WTC11 (cell line): ENCODE measurements at regions not wholly inside any gene's neighbourhood (a gene's known extent, or its start where the extent isn't known, plus 50 kb on each side); places are given as distances from the start of the nearest gene placed in this dataset.

ENCODE experiments used
- ATAC-seq: fragments of 200-7000 bp; cut with Tn5 transposase; 2 replicates; pipeline ENCODE4 v1.10.0; 2021; ENCODE audit warnings: mild to moderate bottlenecking, moderate library complexity
- CTCF ChIA-PET: fragments of 300-600 bp; sonication (Branson Sonifier 250); formaldehyde crosslinking; loops from one replicate; lab custom pipeline; 2021; ENCODE audit warnings: antibody characterized with exemption; lab: Charles Lee
- POLR2A ChIA-PET: fragments of 350-600 bp; sonication (Branson Sonifier 250); formaldehyde crosslinking; loops from one replicate; lab custom pipeline; 2021; ENCODE audit warnings: antibody characterized with exemption; lab: Charles Lee
- DNase-seq: peaks from one replicate; pipeline ENCODE4 v3.0.0; 2021; ENCODE audit warnings: low spot score
- H3K27ac Mint-ChIP-seq: 2 replicates; pipeline ENCODE4 v1.8.0; 2021; ENCODE audit warnings: mixed read lengths
- H3K27me3 Mint-ChIP-seq: 2 replicates; pipeline ENCODE4 v1.8.0; 2021; ENCODE audit warnings: low read depth, mild to moderate bottlenecking, moderate library complexity, mixed read lengths
- H3K36me3 Mint-ChIP-seq: 2 replicates; pipeline ENCODE4 v1.8.0; 2021; ENCODE audit warnings: mixed read lengths
- H3K4me1 Mint-ChIP-seq: 2 replicates; pipeline ENCODE4 v1.8.0; 2022; ENCODE audit warnings: mixed read lengths
- H3K4me3 Mint-ChIP-seq: 2 replicates; pipeline ENCODE4 v1.8.0; 2021; ENCODE audit warnings: mild to moderate bottlenecking, moderate library complexity, mixed read lengths
- H3K9me3 Mint-ChIP-seq: 2 replicates; pipeline ENCODE4 v1.8.0; 2021; ENCODE audit warnings: mixed read lengths
- ATF1 ChIP-seq: sonication (generic); formaldehyde crosslinking; IDR thresholded peaks from 2 replicates; pipeline ENCODE4 v1.8.1; 2023; ENCODE audit warnings: mild to moderate bottlenecking, moderate library complexity, missing genetic modification reagents
- GABPB1 ChIP-seq: sonication (generic); formaldehyde crosslinking; IDR thresholded peaks from 2 replicates; pipeline ENCODE4 v1.8.1; 2023; ENCODE audit warnings: mild to moderate bottlenecking, missing genetic modification reagents
- IRF2 ChIP-seq: sonication (generic); formaldehyde crosslinking; IDR thresholded peaks from 2 replicates; pipeline ENCODE4 v1.8.0; 2022; ENCODE audit warnings: low read depth, missing genetic modification reagents, borderline replicate concordance
- MXD4 ChIP-seq: fragments of 250-450 bp; sonication (Bioruptor Pico); IDR thresholded peaks from 2 replicates; pipeline ENCODE4 v1.8.0; 2021; ENCODE audit warnings: mild to moderate bottlenecking, moderate library complexity, borderline replicate concordance
- NFATC4 ChIP-seq: fragments of 250-450 bp; sonication (Bioruptor Pico); IDR thresholded peaks from 2 replicates; pipeline ENCODE4 v1.9.0; 2021; ENCODE audit warnings: mild to moderate bottlenecking
- ZNF138 ChIP-seq: sonication (generic); formaldehyde crosslinking; conservative IDR thresholded peaks from 2 replicates; pipeline ENCODE4 v1.8.1; 2022; ENCODE audit warnings: mild to moderate bottlenecking, moderate library complexity, missing genetic modification reagents
- ZNF219 ChIP-seq: sonication (generic); formaldehyde crosslinking; IDR thresholded peaks from 2 replicates; pipeline ENCODE4 v1.8.0; 2023; ENCODE audit warnings: missing genetic modification reagents, mild to moderate bottlenecking, borderline replicate concordance
- TF ChIP-seq, protein P1 (sequence below): sonication (generic); formaldehyde crosslinking; IDR thresholded peaks from 2 replicates; pipeline ENCODE4 v1.8.1; 2023; ENCODE audit warnings: mild to moderate bottlenecking, missing genetic modification reagents, moderate library complexity
- TF ChIP-seq, protein P2 (sequence below): sonication (generic); formaldehyde crosslinking; IDR thresholded peaks from 2 replicates; pipeline ENCODE4 v1.8.0; 2022; ENCODE audit warnings: mild to moderate bottlenecking, missing genetic modification reagents
- TF ChIP-seq, protein P3 (sequence below): fragments of 250-450 bp; sonication (Bioruptor Pico); IDR thresholded peaks from 2 replicates; pipeline ENCODE4 v2.1.2; 2022; ENCODE audit warnings: mild to moderate bottlenecking, moderate library complexity
- TF ChIP-seq, protein P4 (sequence below): sonication (generic); formaldehyde crosslinking; IDR thresholded peaks from 2 replicates; pipeline ENCODE4 v1.8.0; 2023; ENCODE audit warnings: missing genetic modification reagents
- TF ChIP-seq, protein P5 (sequence below): sonication (generic); formaldehyde crosslinking; IDR thresholded peaks from 2 replicates; pipeline ENCODE4 v1.8.1; 2023; ENCODE audit warnings: mild to moderate bottlenecking, missing genetic modification reagents
- TF ChIP-seq, protein P6 (sequence below): fragments of 200-600 bp; IDR thresholded peaks from 2 replicates; pipeline ENCODE4 v1.8.0; 2022; ENCODE audit warnings: antibody characterized with exemption
- TF ChIP-seq, protein P7 (sequence below): sonication (generic); formaldehyde crosslinking; IDR thresholded peaks from 2 replicates; pipeline ENCODE4 v1.8.1; 2023; ENCODE audit warnings: mild to moderate bottlenecking, missing genetic modification reagents, moderate library complexity
- TF ChIP-seq, protein P8 (sequence below): fragments of 250-450 bp; sonication (Bioruptor Pico); IDR thresholded peaks from 2 replicates; pipeline ENCODE4 v1.9.0; 2021; ENCODE audit warnings: mild to moderate bottlenecking, borderline replicate concordance

DNA sequence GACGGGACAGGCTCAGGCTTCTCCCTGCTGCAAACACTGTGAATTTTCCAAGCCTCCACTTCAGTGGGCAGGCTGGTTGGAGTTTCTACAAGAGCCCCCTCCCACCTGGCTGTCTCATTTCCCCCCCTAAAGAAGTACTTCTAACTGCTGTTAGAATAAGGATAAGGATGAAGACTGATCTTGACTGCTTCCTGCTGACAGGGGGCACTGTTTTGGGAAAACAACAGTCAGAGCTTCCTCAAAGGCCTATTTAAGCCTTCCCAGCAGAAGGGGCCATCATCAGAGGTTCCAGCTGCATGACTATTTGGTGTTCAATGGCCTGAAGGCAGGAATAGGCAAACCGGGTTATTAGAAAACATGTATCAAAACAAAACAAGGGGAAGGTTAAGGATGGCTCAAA is 1162.8 kb downstream of the DSC3 start:
- TF ChIP-seq IRF2 (CRISPR knock-in tag) (no peak), ZNF219 (CRISPR knock-in tag) (no peak)
- TF ChIP-seq, protein P1, sequence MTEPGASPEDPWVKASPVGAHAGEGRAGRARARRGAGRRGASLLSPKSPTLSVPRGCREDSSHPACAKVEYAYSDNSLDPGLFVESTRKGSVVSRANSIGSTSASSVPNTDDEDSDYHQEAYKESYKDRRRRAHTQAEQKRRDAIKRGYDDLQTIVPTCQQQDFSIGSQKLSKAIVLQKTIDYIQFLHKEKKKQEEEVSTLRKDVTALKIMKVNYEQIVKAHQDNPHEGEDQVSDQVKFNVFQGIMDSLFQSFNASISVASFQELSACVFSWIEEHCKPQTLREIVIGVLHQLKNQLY (CRISPR knock-in tag) = no peak
- TF ChIP-seq, protein P2, sequence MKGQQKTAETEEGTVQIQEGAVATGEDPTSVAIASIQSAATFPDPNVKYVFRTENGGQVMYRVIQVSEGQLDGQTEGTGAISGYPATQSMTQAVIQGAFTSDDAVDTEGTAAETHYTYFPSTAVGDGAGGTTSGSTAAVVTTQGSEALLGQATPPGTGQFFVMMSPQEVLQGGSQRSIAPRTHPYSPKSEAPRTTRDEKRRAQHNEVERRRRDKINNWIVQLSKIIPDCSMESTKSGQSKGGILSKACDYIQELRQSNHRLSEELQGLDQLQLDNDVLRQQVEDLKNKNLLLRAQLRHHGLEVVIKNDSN = no peak
- TF ChIP-seq, protein P3, sequence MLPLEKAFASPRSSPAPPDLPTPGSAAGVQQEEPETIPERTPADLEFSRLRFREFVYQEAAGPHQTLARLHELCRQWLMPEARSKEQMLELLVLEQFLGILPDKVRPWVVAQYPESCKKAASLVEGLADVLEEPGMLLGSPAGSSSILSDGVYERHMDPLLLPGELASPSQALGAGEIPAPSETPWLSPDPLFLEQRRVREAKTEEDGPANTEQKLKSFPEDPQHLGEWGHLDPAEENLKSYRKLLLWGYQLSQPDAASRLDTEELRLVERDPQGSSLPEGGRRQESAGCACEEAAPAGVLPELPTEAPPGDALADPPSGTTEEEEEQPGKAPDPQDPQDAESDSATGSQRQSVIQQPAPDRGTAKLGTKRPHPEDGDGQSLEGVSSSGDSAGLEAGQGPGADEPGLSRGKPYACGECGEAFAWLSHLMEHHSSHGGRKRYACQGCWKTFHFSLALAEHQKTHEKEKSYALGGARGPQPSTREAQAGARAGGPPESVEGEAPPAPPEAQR (CRISPR knock-in tag) = no peak
- TF ChIP-seq, protein P4, sequence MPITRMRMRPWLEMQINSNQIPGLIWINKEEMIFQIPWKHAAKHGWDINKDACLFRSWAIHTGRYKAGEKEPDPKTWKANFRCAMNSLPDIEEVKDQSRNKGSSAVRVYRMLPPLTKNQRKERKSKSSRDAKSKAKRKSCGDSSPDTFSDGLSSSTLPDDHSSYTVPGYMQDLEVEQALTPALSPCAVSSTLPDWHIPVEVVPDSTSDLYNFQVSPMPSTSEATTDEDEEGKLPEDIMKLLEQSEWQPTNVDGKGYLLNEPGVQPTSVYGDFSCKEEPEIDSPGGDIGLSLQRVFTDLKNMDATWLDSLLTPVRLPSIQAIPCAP (CRISPR knock-in tag) = no peak
- H3K4me1 Mint-ChIP-seq = peaks cover 10% of the 10 kb centered on the region
- POLR2A ChIA-PET = no interaction called here
- peaks cover 31% of the 10 kb centered on the region for H3K9me3 Mint-ChIP-seq
- H3K27ac Mint-ChIP-seq = no peak overlapping the region
- CTCF ChIA-PET = interaction anchor here (0.6 to 0.9 kb wide), 4 partner anchors 11 to 1010 kb away, joined by 3 to 4 read pairs (median 3); no protein-coding TSS in a partner anchor
- DNase-seq (peak; percentile 23), ATAC-seq (peak; percentile 83)
- peaks cover 16% of the 10 kb centered on the region for H3K36me3 Mint-ChIP-seq
- no peak overlapping the region for H3K4me3 Mint-ChIP-seq
- peaks cover 10% of the 10 kb centered on the region for H3K27me3 Mint-ChIP-seq

DNA sequence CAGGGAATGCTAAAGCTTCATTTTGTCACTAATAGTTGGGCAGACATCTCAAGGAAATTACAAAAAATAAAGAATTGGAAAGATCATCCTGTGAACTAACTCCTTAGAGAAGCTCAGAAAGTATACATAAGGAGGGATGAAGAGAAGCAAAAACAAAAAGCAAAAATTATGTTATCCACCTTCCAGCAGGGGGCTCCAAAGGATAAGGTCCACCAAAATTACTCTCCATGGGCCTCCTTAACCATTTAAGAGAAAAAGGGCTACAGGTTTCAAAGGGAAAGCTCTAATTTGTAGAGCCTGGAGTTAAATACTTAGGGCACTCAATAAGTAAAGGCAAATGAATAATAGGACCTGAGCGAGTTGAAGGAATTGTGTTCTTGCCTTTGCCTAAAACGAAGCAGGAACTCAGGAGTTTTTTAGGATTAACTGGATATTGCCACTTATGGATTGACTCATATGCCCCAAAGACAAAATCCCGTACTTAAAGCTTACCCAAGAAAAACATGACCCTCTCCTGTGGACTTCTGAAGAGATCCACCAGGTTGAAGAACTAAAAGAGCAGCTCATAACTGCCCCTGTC is 1167.9 kb downstream of the DSC3 start:
- Mint-ChIP-seq H3K4me3 (no peak overlapping the region), H3K36me3 (peaks cover 16% of the 10 kb centered on the region), H3K27me3 (peaks cover 10% of the 10 kb centered on the region), H3K9me3 (peaks cover 27% of the 10 kb centered on the region), H3K4me1 (peaks cover 8% of the 10 kb centered on the region), H3K27ac (no peak overlapping the region)
- DNase-seq = peak; percentile 14
- peak; percentile 60 for ATAC-seq
- TF ChIP-seq, protein P5, sequence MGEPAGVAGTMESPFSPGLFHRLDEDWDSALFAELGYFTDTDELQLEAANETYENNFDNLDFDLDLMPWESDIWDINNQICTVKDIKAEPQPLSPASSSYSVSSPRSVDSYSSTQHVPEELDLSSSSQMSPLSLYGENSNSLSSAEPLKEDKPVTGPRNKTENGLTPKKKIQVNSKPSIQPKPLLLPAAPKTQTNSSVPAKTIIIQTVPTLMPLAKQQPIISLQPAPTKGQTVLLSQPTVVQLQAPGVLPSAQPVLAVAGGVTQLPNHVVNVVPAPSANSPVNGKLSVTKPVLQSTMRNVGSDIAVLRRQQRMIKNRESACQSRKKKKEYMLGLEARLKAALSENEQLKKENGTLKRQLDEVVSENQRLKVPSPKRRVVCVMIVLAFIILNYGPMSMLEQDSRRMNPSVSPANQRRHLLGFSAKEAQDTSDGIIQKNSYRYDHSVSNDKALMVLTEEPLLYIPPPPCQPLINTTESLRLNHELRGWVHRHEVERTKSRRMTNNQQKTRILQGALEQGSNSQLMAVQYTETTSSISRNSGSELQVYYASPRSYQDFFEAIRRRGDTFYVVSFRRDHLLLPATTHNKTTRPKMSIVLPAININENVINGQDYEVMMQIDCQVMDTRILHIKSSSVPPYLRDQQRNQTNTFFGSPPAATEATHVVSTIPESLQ = no peak
- TF ChIP-seq, protein P6, sequence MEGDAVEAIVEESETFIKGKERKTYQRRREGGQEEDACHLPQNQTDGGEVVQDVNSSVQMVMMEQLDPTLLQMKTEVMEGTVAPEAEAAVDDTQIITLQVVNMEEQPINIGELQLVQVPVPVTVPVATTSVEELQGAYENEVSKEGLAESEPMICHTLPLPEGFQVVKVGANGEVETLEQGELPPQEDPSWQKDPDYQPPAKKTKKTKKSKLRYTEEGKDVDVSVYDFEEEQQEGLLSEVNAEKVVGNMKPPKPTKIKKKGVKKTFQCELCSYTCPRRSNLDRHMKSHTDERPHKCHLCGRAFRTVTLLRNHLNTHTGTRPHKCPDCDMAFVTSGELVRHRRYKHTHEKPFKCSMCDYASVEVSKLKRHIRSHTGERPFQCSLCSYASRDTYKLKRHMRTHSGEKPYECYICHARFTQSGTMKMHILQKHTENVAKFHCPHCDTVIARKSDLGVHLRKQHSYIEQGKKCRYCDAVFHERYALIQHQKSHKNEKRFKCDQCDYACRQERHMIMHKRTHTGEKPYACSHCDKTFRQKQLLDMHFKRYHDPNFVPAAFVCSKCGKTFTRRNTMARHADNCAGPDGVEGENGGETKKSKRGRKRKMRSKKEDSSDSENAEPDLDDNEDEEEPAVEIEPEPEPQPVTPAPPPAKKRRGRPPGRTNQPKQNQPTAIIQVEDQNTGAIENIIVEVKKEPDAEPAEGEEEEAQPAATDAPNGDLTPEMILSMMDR = peak; percentile 66
- ChIA-PET CTCF (interaction anchor here (0.6 to 1.9 kb wide), 17 partner anchors 8 to 1095 kb away, joined by 3 to 27 read pairs (median 4); no protein-coding TSS in a partner anchor), POLR2A (no interaction called here)

DNA sequence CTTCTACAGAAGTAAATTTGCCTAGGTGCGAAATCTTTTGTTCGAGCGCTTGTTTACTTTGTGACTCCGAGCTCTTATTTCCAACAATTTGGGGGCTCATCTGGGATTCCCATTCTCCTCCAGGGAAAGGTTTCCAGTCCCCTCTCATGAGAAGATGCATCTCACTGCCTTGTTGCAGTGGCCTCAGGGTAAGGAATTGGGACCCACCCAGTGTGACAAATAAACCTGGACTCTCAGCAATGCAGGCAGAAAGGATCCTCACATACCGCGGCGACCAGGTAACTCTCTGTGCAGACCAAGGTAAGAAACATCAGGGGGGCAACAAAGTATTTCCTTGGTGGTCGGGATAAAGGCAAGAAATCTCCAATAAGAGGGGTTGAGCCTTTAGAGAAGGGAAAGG is 1169.3 kb downstream of the DSC3 start:
- TF ChIP-seq, protein P7, sequence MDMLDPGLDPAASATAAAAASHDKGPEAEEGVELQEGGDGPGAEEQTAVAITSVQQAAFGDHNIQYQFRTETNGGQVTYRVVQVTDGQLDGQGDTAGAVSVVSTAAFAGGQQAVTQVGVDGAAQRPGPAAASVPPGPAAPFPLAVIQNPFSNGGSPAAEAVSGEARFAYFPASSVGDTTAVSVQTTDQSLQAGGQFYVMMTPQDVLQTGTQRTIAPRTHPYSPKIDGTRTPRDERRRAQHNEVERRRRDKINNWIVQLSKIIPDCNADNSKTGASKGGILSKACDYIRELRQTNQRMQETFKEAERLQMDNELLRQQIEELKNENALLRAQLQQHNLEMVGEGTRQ (CRISPR knock-in tag) = no peak
- TF ChIP-seq ZNF138 (CRISPR knock-in tag) (no peak), ATF1 (no peak), GABPB1 (no peak), MXD4 (CRISPR knock-in tag) (no peak), NFATC4 (CRISPR knock-in tag) (no peak)
- TF ChIP-seq, protein P5 = no peak
- TF ChIP-seq, protein P8, sequence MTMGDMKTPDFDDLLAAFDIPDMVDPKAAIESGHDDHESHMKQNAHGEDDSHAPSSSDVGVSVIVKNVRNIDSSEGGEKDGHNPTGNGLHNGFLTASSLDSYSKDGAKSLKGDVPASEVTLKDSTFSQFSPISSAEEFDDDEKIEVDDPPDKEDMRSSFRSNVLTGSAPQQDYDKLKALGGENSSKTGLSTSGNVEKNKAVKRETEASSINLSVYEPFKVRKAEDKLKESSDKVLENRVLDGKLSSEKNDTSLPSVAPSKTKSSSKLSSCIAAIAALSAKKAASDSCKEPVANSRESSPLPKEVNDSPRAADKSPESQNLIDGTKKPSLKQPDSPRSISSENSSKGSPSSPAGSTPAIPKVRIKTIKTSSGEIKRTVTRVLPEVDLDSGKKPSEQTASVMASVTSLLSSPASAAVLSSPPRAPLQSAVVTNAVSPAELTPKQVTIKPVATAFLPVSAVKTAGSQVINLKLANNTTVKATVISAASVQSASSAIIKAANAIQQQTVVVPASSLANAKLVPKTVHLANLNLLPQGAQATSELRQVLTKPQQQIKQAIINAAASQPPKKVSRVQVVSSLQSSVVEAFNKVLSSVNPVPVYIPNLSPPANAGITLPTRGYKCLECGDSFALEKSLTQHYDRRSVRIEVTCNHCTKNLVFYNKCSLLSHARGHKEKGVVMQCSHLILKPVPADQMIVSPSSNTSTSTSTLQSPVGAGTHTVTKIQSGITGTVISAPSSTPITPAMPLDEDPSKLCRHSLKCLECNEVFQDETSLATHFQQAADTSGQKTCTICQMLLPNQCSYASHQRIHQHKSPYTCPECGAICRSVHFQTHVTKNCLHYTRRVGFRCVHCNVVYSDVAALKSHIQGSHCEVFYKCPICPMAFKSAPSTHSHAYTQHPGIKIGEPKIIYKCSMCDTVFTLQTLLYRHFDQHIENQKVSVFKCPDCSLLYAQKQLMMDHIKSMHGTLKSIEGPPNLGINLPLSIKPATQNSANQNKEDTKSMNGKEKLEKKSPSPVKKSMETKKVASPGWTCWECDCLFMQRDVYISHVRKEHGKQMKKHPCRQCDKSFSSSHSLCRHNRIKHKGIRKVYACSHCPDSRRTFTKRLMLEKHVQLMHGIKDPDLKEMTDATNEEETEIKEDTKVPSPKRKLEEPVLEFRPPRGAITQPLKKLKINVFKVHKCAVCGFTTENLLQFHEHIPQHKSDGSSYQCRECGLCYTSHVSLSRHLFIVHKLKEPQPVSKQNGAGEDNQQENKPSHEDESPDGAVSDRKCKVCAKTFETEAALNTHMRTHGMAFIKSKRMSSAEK (CRISPR knock-in tag) = no peak
- ChIA-PET POLR2A (no interaction called here), CTCF (interaction anchor here (1.2 to 1.7 kb wide), 2 partner anchors 11 to 391 kb away, joined by 4 to 8 read pairs; no protein-coding TSS in a partner anchor)
- H3K4me3 Mint-ChIP-seq = no peak overlapping the region
- H3K27ac Mint-ChIP-seq = no peak overlapping the region
- H3K9me3 Mint-ChIP-seq = peaks cover 19% of the 10 kb centered on the region
- H3K36me3 Mint-ChIP-seq = peaks cover 12% of the 10 kb centered on the region
- H3K27me3 Mint-ChIP-seq = peaks cover 10% of the 10 kb centered on the region
- no peak for DNase-seq
- H3K4me1 Mint-ChIP-seq = peaks cover 8% of the 10 kb centered on the region
- ATAC-seq = no peak
